CD4-positive, alpha-beta T cell treated with Interleukin-15 for 1 hour (primary cell): ENCODE measurements at regions not wholly inside any gene's neighbourhood (a gene's known extent, or its start where the extent isn't known, plus 50 kb on each side); places are given as distances from the start of the nearest gene placed in this dataset.

Source experiments
- DNase-seq: peaks from one replicate; pipeline ENCODE4 v3.0.0-alpha.2; 2020

DNA sequence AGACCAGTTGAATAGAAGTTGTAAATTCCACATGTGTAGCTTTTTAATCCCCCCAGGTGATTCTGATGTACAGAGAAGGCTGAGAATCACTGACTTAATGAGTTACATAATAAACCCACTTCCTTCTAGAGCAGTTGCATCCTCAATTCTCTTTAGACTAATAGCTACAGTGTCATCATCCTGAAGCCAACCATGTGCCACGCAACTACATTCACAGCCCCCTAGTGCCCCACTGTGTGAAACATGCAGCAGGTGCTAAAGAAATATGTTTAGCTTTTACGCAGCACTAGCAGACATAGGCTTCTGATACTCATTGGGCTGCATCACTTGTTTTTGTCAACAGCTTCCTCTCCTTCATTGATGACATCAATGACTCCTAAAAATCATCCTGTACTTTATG, 1168.3 kb downstream of the BCL11B start:
- peak; percentile 45 for DNase-seq

DNA sequence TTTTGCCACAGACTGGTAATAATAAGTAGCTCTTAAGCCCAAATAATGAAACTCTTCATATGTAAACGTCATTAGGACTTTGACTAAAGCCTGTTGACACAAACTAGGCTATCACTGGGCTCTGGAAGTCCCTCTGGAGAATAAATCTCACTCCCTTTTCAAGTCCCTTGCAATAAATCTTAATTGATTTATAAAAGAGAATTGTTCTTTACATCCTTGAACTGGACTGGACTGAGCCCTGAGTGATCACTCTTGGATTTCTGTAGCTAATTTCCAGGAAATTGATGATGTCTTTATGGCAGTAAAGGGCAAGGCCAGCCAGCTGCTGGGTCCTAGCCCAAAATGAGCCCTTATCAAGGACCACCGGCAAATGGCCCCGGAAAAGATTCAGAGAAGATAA, 1162.7 kb downstream of the BCL11B start:
- DNase-seq, result no peak

DNA sequence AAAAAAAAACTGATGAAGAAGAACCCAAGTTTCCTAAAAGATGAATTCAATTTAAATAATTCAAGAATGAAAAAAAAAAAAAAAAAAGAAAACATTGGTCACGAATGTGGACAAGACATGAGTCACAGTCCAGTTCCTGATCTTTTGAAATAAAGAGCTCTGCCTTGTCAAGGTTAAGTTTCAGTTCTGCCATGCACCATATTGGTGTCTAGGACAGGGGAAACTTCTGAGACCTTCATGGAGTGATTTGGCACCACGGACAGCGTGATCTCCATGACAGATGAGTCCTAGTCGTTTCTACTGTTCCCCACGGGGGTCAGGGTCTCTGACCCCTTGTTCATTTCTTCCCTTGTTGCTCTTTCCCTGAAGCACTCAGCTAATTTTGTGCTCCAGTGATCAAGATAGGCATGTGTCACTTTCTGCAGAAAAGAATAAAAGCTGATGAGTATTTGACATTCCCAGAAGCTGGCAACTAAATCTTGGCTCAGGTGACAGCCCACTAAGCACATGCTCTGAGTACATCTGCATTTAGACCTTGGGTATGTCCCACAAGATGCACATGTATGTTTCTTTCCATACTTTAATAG, 1159.7 kb downstream of the BCL11B start:
- DNase-seq, result no peak

DNA sequence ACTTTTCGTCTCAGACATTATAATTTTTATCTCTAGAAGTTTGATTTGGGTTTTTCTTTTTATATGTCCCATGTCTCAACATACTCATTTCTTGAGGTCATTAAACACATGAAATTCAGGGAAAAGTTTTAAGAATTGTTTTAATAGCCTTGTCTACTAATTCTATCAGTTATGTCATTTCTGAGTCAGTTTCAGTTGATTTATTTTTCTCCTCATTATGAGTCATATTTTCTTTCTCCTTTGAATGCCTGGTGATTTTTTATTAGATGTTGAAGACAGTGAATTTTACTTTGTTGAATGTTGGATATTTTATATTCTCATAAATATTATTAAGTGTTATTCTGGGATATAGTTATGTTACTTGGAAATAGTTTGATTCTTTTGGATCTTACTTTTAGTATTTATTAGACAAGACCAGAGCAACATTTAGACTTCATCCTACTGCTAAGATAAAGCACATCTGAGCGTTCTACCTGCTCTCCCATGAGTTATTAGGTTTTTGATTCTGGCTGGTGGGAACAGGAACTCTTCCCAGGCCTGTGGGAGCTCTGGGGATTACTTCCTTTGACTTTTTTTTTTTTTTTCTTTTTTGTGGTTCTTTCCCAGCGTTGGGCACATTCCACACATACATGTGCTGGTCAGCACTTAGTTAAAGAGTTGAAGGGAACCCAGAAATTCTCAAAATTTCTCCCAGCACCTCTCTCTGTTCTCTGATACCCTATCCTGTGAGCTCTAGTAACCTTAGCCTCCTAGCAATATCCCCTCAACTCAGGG, 1157.7 kb downstream of the BCL11B start:
- no peak for DNase-seq

DNA sequence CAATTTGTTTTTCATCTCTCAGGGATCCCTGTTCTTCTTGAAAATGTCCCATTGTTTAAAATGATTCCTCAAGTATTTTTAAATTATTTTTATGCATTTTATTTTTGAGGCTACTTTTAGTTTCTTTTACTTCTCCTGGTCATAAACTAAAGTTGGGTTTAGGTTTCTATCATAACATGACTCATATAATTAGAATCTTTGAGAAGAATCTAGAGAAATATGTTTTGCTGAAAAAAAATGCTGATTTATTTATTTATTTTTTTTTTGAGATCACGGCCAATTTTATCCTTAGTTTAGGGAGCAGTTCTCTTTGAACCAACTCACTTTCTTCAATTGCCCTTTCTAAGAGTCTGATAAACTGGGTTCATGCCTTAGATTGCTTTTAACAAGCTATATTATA, 1157.1 kb downstream of the BCL11B start:
- no peak for DNase-seq

DNA sequence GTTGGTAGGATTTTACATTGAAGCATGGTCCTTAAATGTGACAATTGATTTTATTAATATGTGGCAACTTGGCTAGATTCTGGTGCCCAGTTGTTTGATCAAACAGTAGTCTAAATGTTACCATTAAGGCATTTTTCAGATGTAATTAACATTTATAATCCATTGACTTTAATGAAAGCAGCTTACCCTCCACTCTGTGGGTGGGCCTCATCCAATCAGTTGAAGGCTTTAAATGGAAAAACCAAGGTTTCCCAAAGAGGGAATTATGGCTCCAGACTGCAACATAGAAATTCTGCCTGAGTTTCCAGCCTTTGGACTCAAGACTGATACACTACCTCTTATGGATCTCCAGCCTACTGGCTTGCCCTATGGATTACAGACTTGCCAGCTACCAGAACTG, 1153.2 kb downstream of the BCL11B start:
- DNase-seq, result no peak

DNA sequence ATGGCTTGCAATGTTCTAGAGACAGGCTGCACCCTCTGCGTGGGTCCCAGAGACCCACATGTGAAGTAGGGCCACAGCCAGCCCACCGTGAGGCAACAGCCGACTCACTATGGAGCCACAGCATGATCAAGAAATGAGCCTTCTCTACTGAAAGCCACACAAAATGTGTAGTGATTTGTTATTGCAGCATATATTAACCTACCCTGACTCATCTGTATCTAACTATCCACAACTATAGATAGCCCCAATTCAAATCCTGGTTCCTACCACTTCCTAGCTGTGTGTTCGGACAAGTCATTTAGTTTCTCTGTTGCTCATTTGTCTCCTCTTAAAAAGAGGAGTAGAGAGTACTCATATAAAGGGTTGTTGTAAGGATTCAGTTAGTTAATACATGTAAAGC, 1152.3 kb downstream of the BCL11B start:
- no peak for DNase-seq

DNA sequence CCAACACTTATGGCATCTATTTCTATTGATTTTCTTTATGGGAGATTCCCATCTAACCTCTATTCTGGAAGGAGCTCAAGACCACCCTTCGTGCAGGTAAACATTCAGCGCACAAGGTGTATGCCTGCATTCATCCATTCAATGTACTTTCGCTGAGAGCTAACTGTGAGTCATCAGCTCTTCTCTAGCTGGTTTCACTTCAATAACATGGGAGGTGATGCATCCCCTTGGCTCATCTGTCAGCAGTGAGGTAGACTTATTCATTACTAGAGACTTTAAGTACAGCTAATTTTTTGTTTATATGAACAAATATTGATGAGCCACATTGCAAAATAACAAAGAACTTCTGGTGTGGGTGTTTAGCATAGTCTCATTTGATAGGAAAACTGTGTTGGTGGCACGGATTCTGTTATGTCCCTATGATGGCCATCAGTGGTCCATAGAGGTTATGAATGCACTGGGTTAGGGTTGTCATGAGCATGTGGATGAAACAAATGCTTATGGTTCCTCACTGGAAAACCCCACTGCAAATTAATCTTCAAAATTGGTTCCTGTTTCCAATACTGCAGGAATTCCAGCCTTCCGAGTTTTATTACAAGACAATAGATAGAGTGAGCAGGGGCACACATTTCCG, 1151.0 kb downstream of the BCL11B start:
- no peak for DNase-seq

DNA sequence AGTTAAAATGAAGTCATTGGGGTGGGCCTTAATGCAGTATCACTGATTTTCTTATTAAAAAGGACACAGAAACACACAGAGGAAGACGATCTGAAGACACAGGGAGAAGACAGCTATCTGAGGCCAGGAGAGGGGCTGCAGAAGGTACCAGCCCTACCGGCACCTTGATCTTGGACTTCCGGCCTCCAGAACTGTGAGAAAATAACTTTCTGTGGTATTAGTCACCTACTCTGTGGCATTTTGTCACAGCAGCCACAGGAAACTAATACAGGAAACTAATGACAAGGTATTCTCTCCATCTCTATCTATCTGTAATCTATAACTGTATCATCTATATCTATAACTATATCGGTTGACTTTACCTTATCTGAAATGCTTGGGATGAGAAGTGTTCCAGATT, 1149.5 kb downstream of the BCL11B start:
- DNase-seq, result no peak

DNA sequence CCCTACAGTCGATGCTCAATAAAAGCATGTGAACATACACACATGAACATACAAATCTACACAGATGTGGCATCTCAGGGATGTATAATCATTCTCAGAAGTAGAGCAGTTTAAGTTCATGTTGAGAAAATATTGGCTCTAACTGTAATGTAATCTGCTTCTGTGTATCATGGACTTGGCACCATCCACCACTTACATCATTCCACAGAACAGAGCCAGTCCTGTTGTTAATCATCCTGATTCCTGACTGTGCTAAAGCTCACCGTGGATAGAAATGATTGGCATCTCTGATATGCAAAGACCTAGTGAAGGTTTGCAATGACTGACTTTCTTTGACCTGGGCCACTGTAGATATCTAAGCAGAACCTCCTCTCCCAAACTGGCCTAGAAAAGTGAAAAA, 1141.3 kb downstream of the BCL11B start:
- no peak for DNase-seq

DNA sequence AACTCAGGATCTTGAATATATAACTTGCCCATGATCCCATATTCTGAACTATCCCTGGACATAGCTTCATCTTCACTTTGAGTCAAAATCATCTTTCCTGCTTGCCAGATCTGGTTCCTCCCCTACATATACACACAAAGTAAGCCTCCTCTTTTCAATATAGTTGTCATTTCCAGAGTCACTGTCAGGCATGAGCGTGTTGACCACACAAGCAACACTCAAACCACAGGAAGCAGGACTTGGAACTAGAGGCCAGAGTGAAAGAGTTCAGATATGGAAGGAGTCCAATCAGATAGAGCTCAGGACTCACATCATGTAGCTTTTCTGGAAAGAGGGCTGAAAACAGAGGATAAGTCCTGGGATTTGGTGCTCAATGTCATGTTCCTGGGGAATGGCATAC, 1140.6 kb downstream of the BCL11B start:
- no peak for DNase-seq

DNA sequence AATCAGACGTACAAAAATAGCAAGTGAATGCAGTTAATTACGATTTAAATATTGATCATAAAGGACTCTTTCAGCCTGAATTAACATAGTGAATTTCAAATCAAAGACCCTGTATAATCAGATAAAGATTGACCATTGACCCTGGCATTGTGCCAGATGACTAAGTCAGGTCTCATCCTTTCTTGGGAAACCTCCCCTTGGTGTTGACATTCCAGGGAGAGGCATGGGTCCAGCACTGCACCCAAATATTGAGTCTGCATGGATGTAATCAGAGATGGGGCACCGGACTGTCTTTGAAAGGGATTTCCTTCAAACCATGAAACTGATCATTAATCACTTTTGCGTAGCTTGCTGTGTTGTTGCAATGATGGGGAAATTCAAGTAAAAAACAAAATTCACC, 1138.2 kb downstream of the BCL11B start:
- DNase-seq, result no peak

DNA sequence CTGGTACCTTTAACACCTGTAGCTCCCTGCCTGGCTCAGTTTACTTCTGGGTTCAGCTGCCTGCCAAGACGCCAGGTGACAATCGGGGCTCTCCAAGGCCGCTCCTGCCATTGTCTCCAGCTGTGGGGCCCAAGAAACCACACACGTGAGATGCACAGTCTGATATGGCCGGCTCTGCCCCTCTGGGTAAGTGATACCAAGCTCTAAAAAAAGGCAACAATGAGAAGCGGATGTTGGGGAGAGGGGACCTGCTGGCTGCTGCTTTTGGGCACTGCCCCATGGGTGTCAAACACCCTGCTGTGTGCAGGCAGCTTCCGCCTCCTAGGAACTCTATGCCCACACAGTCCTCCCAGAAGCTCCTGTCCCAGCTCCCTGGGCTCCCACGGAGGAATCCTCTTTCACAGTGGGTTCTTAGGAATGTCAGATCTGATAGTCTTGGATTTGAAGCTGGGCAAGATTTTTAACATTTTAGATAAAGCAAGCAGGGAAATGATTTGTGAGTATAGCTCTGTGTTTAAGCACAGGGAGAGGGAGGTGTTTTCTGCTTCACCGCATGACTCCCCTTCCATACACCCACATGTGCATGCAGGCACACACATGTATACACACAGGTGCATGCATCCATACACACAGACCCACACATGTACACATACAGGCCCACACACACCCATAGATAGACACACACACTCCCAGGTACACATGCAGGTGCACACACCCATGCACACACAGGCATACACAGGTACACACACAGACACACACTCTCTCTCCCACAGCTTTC, 1135.8 kb downstream of the BCL11B start:
- DNase-seq, result peak; percentile 22

DNA sequence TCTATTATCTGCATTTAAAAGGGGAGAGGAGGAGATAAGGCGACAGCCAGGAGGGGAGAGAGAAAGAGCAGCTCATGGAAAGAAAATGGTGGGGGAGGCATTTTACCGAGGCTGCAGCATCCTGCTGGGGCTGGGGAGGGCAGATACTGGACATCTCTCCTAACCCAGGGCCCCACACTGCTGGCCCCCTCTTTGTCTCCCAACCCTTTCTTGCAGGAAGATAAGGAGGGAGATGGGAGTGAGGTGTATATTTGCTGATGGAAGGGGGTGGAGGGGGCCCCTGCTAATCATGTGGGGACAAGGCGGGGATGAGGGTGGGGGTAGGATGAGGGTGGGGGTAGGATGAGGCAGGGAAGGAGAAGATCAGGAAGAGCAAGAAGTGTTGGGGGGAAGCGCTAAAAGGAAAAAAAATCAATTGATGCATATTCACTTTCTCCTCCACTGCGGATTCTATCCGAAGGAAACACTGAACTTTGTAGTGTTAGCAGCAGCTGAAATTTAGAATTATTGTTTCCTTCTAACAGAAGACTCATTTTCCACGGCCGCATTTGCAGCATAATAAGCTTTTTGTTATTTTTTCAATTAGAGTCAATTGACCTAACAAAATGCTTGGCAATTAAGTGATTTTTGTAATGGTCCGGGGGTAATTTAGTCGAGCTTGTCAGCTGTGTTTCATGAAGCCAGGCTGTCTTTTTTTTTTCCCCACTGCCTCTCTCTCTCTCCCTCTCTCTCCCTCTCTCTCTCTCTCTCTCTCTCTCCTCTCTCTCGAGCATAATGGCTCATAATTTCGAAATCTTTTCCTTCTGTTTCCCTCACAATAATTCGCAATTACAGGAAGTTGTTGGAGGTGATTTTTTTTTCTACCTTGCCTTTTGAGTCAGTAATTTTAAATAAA, 1134.6 kb downstream of the BCL11B start:
- no peak for DNase-seq

DNA sequence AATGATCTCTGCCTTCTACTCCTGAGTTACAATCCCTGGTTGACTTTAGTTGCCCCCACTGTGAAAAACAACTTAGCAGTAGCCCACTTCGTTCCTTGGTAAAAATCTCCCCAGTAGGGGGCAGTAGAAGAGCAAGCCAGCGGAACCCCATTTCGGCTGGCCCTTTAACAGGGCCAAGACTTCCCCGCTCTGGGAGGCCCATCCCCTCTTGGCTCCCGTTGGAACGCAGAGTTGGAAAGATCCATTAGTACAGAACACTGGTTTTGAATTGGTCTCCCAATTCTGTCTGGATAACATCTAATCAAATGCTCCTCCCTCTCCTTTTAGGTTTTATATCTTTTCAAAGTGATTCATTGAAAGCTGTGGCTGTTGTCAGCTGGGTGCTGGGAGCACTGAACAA, 1133.3 kb downstream of the BCL11B start:
- peak; percentile 51 for DNase-seq

DNA sequence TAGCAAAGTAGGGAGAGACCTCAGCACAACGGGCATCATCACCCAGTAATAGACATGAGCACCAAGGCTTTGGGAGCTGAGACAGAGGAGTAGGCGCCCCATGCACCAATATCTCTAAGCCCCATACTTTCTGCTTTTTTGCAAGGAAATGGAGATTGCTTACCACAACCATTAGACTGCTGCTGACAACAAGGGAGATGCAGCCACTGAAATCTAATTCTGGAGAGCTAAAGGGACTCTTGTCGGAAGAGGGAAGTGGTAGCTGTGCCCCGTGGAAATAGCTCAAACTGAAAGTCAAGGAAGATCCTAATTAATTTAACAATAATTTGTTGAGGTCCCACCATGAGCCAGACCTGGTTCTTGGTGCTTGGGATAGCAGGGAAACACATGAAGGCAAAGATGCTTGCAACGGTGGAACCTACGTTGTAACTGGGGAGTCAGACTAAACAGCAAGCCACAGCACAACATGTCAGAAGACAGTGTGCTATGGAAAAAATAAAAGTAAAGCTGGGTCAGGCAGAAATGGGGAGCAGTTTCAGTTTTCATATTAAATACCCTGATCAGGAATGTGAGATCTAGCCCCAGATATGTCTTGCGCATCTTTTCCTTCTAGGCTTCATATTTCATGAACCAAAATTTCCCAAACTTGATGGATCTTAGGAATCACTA, 1131.0 kb downstream of the BCL11B start:
- DNase-seq, result no peak

DNA sequence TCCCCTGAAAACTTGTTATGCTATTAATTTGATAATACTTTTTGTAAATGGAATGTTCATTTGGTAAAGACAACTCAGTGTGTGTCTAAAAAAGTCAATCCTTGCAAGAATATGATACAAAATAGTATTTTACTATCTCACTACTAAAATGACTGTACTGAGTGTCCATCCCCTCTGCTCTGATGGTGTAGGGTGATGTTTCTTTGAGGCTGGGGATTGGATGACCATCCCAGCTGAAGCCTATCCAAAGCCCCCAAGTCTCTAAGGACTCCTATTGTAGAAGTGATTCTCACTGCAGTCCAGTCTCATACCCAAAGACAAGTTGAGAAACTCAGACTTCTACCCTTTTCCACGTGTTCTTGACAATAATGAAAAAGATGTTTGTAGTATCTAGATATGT, 1128.4 kb downstream of the BCL11B start:
- no peak for DNase-seq

DNA sequence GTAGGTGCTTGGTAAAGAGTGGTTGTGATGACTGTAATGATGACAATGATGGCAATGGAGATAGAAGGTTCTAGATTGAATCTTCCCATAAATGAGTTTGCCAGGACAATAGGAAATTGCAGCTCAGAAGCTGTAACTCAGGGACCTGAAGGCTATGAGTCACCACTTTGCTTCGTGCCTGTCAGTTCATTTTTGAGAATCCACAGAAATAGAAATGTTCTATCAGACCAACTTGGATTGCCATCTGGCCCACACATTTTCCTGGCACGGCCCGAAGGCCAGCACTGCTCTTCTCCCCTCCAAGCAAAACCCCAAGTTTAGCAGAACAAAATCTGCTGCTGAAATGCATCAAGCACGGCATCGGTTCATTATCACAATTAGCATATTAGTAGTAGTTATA, 1127.0 kb downstream of the BCL11B start:
- no peak for DNase-seq

DNA sequence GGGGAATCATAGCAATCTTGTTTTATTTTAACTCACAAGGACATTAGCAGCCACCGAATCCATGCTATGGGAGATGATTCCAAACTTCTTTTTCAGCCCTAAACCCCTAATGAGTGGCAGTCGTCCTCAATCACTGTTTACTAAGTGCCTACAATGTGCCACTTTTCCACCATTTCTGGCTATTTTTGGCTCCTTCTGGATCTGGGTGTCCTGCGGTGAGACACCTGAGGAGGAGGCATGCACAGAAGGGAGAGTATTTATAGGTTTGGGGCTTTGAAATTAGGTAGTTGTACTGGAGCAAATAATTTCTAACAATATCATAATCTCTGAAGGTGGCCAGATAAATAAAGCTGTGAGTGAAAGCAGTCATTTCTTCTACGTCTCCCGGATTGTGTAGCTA, 1125.6 kb downstream of the BCL11B start:
- no peak for DNase-seq

DNA sequence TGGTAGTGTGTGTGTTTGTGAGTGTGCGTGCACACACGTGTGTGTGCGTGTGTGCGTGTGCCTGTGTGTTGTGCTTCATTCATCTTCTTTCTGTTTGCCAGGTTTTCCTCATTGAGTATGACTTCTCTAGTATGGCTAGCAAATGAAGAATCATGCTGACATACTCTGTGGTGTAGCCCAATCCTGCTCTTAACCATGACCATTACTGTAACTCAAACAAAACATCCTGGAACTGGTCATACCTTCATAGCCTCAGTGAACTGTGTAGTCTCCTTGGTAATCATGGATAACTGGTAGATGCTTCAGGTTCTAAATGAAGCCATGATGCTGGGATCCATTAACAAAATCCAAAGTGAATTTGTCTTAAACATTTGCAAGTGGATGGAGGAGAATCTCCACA, 1117.7 kb downstream of the BCL11B start:
- no peak for DNase-seq

DNA sequence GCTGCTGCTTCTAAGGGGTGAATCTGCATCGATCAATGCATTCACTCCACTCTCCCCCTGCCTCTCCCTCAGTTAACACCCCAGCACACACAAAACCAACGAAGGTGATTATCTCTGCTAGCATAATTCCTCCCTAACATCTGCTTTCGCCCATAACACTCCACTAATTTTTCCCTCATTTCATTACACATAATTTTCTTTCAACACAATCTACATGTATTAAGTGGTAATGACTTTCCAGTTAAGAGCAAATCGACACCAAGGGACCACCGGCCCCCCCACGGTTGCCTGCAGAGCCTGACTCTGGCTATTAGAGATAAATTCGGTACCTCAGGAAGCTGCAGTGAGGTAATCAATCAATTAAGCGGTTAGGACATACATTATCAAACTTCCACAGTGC, 1115.6 kb downstream of the BCL11B start:
- DNase-seq, result no peak

DNA sequence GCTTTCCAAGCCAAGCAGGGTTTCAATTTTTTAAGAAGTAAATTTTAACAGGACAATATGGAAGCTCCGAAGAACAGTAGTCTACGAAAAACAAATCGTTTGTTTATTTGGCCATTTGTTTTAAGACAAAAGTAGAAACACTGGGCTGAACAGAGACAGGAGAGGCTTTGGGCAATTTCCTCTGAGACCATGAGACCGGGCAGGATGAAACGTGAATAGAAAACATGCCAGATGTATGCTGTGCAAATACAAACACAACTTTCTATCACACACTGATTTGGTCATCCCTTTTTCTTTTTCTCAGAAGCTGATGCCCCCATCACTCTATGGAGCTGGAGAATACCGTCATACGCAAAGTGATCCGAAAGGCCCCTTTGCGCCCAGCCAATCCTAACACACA, 1111.1 kb downstream of the BCL11B start:
- no peak for DNase-seq
